B cell (primary cell): ENCODE measurements at regions not wholly inside any gene's neighbourhood (a gene's known extent, or its start where the extent isn't known, plus 50 kb on each side); places are given as distances from the start of the nearest gene placed in this dataset.

Source experiments
- ATAC-seq: fragments of 200-7000 bp; cut with Tn5 transposase; one replicate; pipeline ENCODE4 v1.10.0; 2021; ENCODE audit warnings: low read depth, mild to moderate bottlenecking, moderate number of reproducible peaks, moderate library complexity
- CTCF ChIA-PET: fragments of 350-600 bp; sonication (Branson Sonifier 250); formaldehyde crosslinking; loops from one replicate; lab custom pipeline; 2021; ENCODE audit warnings: antibody characterized with exemption, inconsistent platforms; lab: Charles Lee
- POLR2A ChIA-PET: fragments of 350-600 bp; sonication (Branson Sonifier 250); formaldehyde crosslinking; loops from one replicate; lab custom pipeline; 2021; ENCODE audit warnings: antibody characterized with exemption; lab: Charles Lee
- DNase-seq: peaks from one replicate; pipeline ENCODE4 v3.0.0; 2013
- H2AFZ ChIP-seq: 2 replicates; pipeline ENCODE4 v1.6.1; 2012; ENCODE audit warnings: mild to moderate bottlenecking, low read depth, low read length; ENCODE audit not compliant: insufficient read depth, poor library complexity, severe bottlenecking
- H3K27ac ChIP-seq, 2 donors: 1 replicate in 1 of 2; 2 replicates in 1 of 2; pipeline ENCODE4 v1.5.1; 2012 to 2013; ENCODE audit warnings: low read length in 2 of 2, mild to moderate bottlenecking in 2 of 2, moderate library complexity in 1 of 2
- H3K27me3 ChIP-seq, 4 experiments: fragments of 200-600 bp in 1 of 4; sonication (generic) in 1 of 4; replicated peaks in 1 of 4; 1 replicate in 2 of 4; 2 replicates in 2 of 4; pipeline versions ENCODE4 v1.6.1 to v1.7.0; 2013 to 2016; ENCODE audit warnings: low read length in 3 of 4, mild to moderate bottlenecking in 2 of 4, mixed read lengths in 1 of 4, moderate library complexity in 1 of 4; ENCODE audit not compliant: insufficient read depth in 4 of 4, control insufficient read depth in 3 of 4; ENCODE audit errors: control extremely low read depth in 1 of 4
- H3K36me3 ChIP-seq, 2 experiments: replicated peaks in 1 of 2; 1 replicate in 1 of 2; 2 replicates in 1 of 2; pipeline versions ENCODE4 v1.6.1 to v1.7.1; 2013; ENCODE audit warnings: low read length in 1 of 2; ENCODE audit not compliant: insufficient read depth in 2 of 2, control insufficient read depth in 1 of 2; ENCODE audit errors: control extremely low read depth in 1 of 2, extremely low read depth in 1 of 2
- H3K4me1 ChIP-seq, 2 donors: fragments of 200-600 bp in 1 of 2; sonication (generic) in 1 of 2; 1 replicate in 1 of 2; 2 replicates in 1 of 2; pipeline versions ENCODE4 v1.5.1 to v1.6.1; 2013 to 2017; ENCODE audit warnings: low read length in 2 of 2; ENCODE audit not compliant: control insufficient read depth in 2 of 2, insufficient read depth in 2 of 2
- H3K4me2 ChIP-seq: replicated peaks from 2 replicates; pipeline ENCODE3; 2012; ENCODE audit warnings: mild to moderate bottlenecking, low read depth, low read length; ENCODE audit not compliant: poor library complexity, severe bottlenecking
- H3K4me3 ChIP-seq, 5 experiments: fragments of 200-600 bp in 1 of 5; sonication (generic) in 1 of 5; 1 replicate in 3 of 5; 2 replicates in 2 of 5; pipeline versions ENCODE4 v1.5.1 to v1.7.0; 2011 to 2016; ENCODE audit warnings: low read length in 4 of 5, mild to moderate bottlenecking in 4 of 5, low read depth in 2 of 5, control low read depth in 1 of 5, moderate library complexity in 1 of 5; ENCODE audit not compliant: insufficient read depth in 1 of 5; ENCODE audit errors: control extremely low read depth in 1 of 5, extremely low read depth in 1 of 5
- H3K79me2 ChIP-seq: fragments of 200-600 bp; sonication (generic); one replicate; pipeline ENCODE4 v1.6.0; 2016; ENCODE audit warnings: low read length; ENCODE audit not compliant: control insufficient read depth, insufficient read depth
- H3K9ac ChIP-seq: fragments of 200-600 bp; sonication (generic); 2 replicates; pipeline ENCODE4 v1.6.1; 2017; ENCODE audit warnings: mild to moderate bottlenecking, low read length, moderate library complexity
- H3K9me3 ChIP-seq, 3 donors: one replicate each; pipeline versions ENCODE4 v1.6.1 to v1.7.1; 2013; ENCODE audit warnings: low read length in 2 of 3; ENCODE audit not compliant: control insufficient read depth in 2 of 3, insufficient read depth in 1 of 3; ENCODE audit errors: control extremely low read depth in 1 of 3
- H4K20me1 ChIP-seq: 2 replicates; pipeline ENCODE4 v1.6.0; 2012; ENCODE audit warnings: mild to moderate bottlenecking, low read length; ENCODE audit not compliant: insufficient read depth, control insufficient read depth, poor library complexity, severe bottlenecking
- H3K27ac Mint-ChIP-seq: one replicate; pipeline ENCODE4 v1.8.0; 2021; ENCODE audit warnings: mixed read lengths
- H3K27me3 Mint-ChIP-seq: one replicate; pipeline ENCODE4 v1.8.0; 2021; ENCODE audit warnings: mixed read lengths
- H3K4me1 Mint-ChIP-seq: one replicate; pipeline ENCODE4 v1.8.0; 2021; ENCODE audit warnings: mixed read lengths
- H3K4me3 Mint-ChIP-seq: one replicate; pipeline ENCODE4 v1.8.0; 2021; ENCODE audit warnings: mixed read lengths
- H3K9me3 Mint-ChIP-seq: one replicate; pipeline ENCODE4 v1.8.0; 2022; ENCODE audit warnings: mixed read lengths; ENCODE audit not compliant: insufficient read depth
- EZH2 ChIP-seq: IDR thresholded peaks from 2 replicates; pipeline ENCODE4 v1.6.1; 2012; ENCODE audit warnings: borderline replicate concordance, low read depth, mild to moderate bottlenecking, moderate library complexity, low read length; ENCODE audit not compliant: insufficient read depth, poor library complexity, severe bottlenecking
- WGBS: methylation state at CpG from one replicate; pipeline ENCODE4 v1.1.5; 2013; ENCODE audit warnings: missing lambda C conversion rate; ENCODE audit not compliant: insufficient coverage; 5-methylcytosine and 5-hydroxymethylcytosine counted together
- intact Hi-C: fragments of 100-400 bp; cut with micrococcal nuclease; formaldehyde crosslinking; loops from one replicate; pipeline ENCODE4 v1.10.0; 2022
- TF ChIP-seq, protein P1 (sequence below): fragments of 200-600 bp; IDR thresholded peaks from one replicate; pipeline ENCODE4 v1.8.0; 2022; ENCODE audit warnings: antibody characterized with exemption, mild to moderate bottlenecking

DNA sequence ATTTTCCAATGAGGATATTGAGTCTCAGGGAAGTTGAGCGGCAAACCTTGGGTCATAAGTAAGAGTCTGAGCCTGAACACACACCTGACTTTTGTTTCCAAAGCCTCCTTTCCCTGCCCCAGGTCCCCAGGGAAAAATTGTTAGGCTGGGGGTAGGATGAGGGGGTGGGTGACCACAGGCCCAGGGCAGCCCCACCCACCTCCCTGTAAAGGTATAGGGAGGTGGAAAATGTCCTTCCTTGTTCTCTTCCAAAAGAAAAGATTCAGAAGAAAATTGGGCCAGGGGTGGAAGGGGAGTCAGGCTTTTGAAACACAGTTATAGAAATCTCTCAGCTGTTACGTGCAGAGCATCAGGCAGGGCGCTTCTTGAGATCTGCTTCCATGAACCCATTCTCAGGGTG, 129.7 kb upstream of the NGF start:
- no peak overlapping the region for H2AFZ ChIP-seq
- TF ChIP-seq EZH2, result no peak
- TF ChIP-seq, protein P1, sequence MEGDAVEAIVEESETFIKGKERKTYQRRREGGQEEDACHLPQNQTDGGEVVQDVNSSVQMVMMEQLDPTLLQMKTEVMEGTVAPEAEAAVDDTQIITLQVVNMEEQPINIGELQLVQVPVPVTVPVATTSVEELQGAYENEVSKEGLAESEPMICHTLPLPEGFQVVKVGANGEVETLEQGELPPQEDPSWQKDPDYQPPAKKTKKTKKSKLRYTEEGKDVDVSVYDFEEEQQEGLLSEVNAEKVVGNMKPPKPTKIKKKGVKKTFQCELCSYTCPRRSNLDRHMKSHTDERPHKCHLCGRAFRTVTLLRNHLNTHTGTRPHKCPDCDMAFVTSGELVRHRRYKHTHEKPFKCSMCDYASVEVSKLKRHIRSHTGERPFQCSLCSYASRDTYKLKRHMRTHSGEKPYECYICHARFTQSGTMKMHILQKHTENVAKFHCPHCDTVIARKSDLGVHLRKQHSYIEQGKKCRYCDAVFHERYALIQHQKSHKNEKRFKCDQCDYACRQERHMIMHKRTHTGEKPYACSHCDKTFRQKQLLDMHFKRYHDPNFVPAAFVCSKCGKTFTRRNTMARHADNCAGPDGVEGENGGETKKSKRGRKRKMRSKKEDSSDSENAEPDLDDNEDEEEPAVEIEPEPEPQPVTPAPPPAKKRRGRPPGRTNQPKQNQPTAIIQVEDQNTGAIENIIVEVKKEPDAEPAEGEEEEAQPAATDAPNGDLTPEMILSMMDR, result no peak
- no peaks in the 10 kb centered on the region for H3K27me3 ChIP-seq
- no peaks in the 10 kb centered on the region for H3K4me1 Mint-ChIP-seq
- POLR2A ChIA-PET, result no interaction called here
- no peaks in the 10 kb centered on the region for H3K4me1 ChIP-seq
- H3K36me3 ChIP-seq, result no peaks in the 10 kb centered on the region
- H3K4me3 ChIP-seq, result no peak overlapping the region
- intact Hi-C loops, result no loop called here
- peaks cover 7% of the 10 kb centered on the region for H3K27me3 Mint-ChIP-seq
- H3K27ac ChIP-seq, result no peak overlapping the region
- no peaks in the 10 kb centered on the region for H3K9me3 ChIP-seq
- no peak overlapping the region for H3K4me2 ChIP-seq
- H3K4me3 Mint-ChIP-seq, result no peak overlapping the region
- H3K9ac ChIP-seq, result no peak overlapping the region
- no peaks in the 10 kb centered on the region for H4K20me1 ChIP-seq
- H3K79me2 ChIP-seq, result no peaks in the 10 kb centered on the region
- DNase-seq (no peak), ATAC-seq (no peak)
- no peak overlapping the region for H3K27ac Mint-ChIP-seq
- WGBS, result 100% methylated on average over 2 of the region's 3 CpGs
- CTCF ChIA-PET, result no interaction called here
- H3K9me3 Mint-ChIP-seq, result no peaks in the 10 kb centered on the region

DNA sequence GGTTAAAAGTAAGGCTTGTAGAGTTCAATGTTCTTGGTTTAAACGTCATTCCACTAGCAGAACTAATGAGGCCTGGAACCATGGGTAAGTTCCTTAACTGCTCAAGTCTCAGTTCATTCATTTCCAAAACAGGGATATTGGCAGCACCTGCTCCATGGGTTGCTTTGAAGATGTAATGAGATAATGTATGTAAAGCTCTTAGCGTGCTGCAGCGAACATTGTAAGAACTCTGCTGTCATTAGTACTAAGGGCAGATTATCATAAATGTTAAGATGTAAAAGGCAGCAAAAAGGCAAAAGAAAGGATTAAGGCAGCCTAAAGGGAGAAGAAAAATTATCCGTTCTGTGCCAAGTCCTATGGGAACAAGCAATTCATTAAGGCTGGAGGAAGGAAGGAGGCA, 129.1 kb upstream of the NGF start:
- H3K9me3 Mint-ChIP-seq, result no peaks in the 10 kb centered on the region
- intact Hi-C loops, result no loop called here
- no peaks in the 10 kb centered on the region for H3K4me1 ChIP-seq
- H4K20me1 ChIP-seq, result no peaks in the 10 kb centered on the region
- H3K79me2 ChIP-seq, result no peaks in the 10 kb centered on the region
- TF ChIP-seq EZH2, result no peak
- TF ChIP-seq, protein P1, result no peak
- H3K4me3 Mint-ChIP-seq, result no peak overlapping the region
- peaks cover 7% of the 10 kb centered on the region for H3K27me3 Mint-ChIP-seq
- H3K4me3 ChIP-seq, result no peak overlapping the region
- ChIA-PET POLR2A (no interaction called here), CTCF (no interaction called here)
- H2AFZ ChIP-seq, result no peak overlapping the region
- H3K27me3 ChIP-seq, result no peaks in the 10 kb centered on the region
- no peak for DNase-seq
- no peak for ATAC-seq
- H3K4me1 Mint-ChIP-seq, result no peaks in the 10 kb centered on the region
- no peak overlapping the region for H3K4me2 ChIP-seq
- 100% methylated on average over 4 of the region's 4 CpGs for WGBS
- H3K36me3 ChIP-seq, result no peaks in the 10 kb centered on the region
- no peak overlapping the region for H3K9ac ChIP-seq
- no peak overlapping the region for H3K27ac Mint-ChIP-seq
- H3K9me3 ChIP-seq, result no peaks in the 10 kb centered on the region
- no peak overlapping the region for H3K27ac ChIP-seq
